Liver (tissue), 8 donors: ENCODE measurements at regions not wholly inside any gene's neighbourhood (a gene's known extent, or its start where the extent isn't known, plus 50 kb on each side); places are given as distances from the start of the nearest gene placed in this dataset.
"Not testable (repeated sequence)": the region's sequence is repeated elsewhere in the genome, so short reads cannot be mapped to it uniquely, and the experiment has no call there.

Source experiments
- DNase-seq: peaks from one replicate; pipeline ENCODE4 v3.0.0-alpha.2; 2017; ENCODE audit warnings: low spot score
- H3K27ac ChIP-seq, 2 donors: one replicate each; pipeline ENCODE4 v1.7.0; 2013; ENCODE audit warnings: inconsistent platforms in 2 of 2, low read length in 2 of 2, control low read depth in 1 of 2, low read depth in 1 of 2, mild to moderate bottlenecking in 1 of 2
- H3K27me3 ChIP-seq, 4 donors: one replicate each; pipeline versions ENCODE4 v1.6.1 to v1.7.0; 2013; ENCODE audit warnings: low read length in 3 of 4, inconsistent platforms in 1 of 4, mild to moderate bottlenecking in 1 of 4, moderate library complexity in 1 of 4; ENCODE audit not compliant: control insufficient read depth in 4 of 4, insufficient read depth in 4 of 4
- H3K36me3 ChIP-seq, 4 donors: one replicate each; pipeline versions ENCODE4 v1.6.1 to v1.7.0; 2013; ENCODE audit warnings: low read length in 3 of 4, mild to moderate bottlenecking in 3 of 4, low read depth in 1 of 4, moderate library complexity in 1 of 4; ENCODE audit not compliant: control insufficient read depth in 4 of 4, insufficient read depth in 3 of 4
- H3K4me1 ChIP-seq, 4 donors: one replicate each; pipeline versions ENCODE4 v1.6.1 to v1.7.0; 2013; ENCODE audit warnings: low read length in 3 of 4, mild to moderate bottlenecking in 3 of 4, moderate library complexity in 1 of 4; ENCODE audit not compliant: control insufficient read depth in 4 of 4, insufficient read depth in 4 of 4
- H3K4me3 ChIP-seq, 3 donors: one replicate each; pipeline versions ENCODE4 v1.6.1 to v1.7.0; 2013; ENCODE audit warnings: low read length in 3 of 3, control low read depth in 1 of 3, low read depth in 1 of 3, mild to moderate bottlenecking in 1 of 3
- H3K9ac ChIP-seq, 2 donors: one replicate each; pipeline ENCODE4 v1.7.0; 2013; ENCODE audit warnings: low read length in 2 of 2, mild to moderate bottlenecking in 2 of 2, moderate library complexity in 2 of 2, control low read depth in 1 of 2, low read depth in 1 of 2
- H3K9me3 ChIP-seq, 4 donors: one replicate each; pipeline versions ENCODE4 v1.6.1 to v1.7.0; 2013; ENCODE audit warnings: low read length in 3 of 4; ENCODE audit not compliant: control insufficient read depth in 4 of 4
- EGR1 ChIP-seq, 2 donors: IDR thresholded peaks; 2 replicates each; pipeline ENCODE4 v1.6.1; 2016 to 2018; ENCODE audit warnings: antibody characterized with exemption in 2 of 2, low read depth in 2 of 2
- FOXA1 ChIP-seq: IDR thresholded peaks from 2 replicates; pipeline ENCODE4 v1.6.1; 2016; ENCODE audit warnings: antibody characterized with exemption
- FOXA2 ChIP-seq: IDR thresholded peaks from 2 replicates; pipeline ENCODE4 v1.6.1; 2016; ENCODE audit warnings: antibody characterized with exemption
- GABPA ChIP-seq, 2 donors: IDR thresholded peaks in 1 of 2; conservative IDR thresholded peaks in 1 of 2; 2 replicates each; pipeline ENCODE4 v1.6.1; 2016; ENCODE audit warnings: antibody characterized with exemption in 2 of 2, mild to moderate bottlenecking in 1 of 2, moderate library complexity in 1 of 2
- HNF4A ChIP-seq, 2 donors: conservative IDR thresholded peaks; 2 replicates each; pipeline ENCODE4 v1.6.1; 2016; ENCODE audit warnings: antibody characterized with exemption in 2 of 2, mild to moderate bottlenecking in 2 of 2
- HNF4G ChIP-seq: IDR thresholded peaks from 2 replicates; pipeline ENCODE4 v1.6.1; 2016; ENCODE audit warnings: antibody characterized with exemption
- JUND ChIP-seq, 2 donors: IDR thresholded peaks; 2 replicates each; pipeline ENCODE4 v1.6.1; 2016; ENCODE audit warnings: antibody characterized with exemption in 2 of 2
- NR2F2 ChIP-seq: IDR thresholded peaks from 2 replicates; pipeline ENCODE4 v1.6.1; 2016; ENCODE audit warnings: antibody characterized with exemption
- RAD21 ChIP-seq, 2 donors: IDR thresholded peaks; 2 replicates each; pipeline ENCODE4 v1.6.1; 2016; ENCODE audit warnings: antibody characterized with exemption in 2 of 2, mild to moderate bottlenecking in 2 of 2
- RXRA ChIP-seq, 2 donors: IDR thresholded peaks; 2 replicates each; pipeline ENCODE4 v1.6.1; 2017 to 2018; ENCODE audit warnings: antibody characterized with exemption in 2 of 2, mild to moderate bottlenecking in 1 of 2
- SP1 ChIP-seq: IDR thresholded peaks from 2 replicates; pipeline ENCODE4 v1.6.1; 2018; ENCODE audit warnings: antibody characterized with exemption, mild to moderate bottlenecking
- TAF1 ChIP-seq: conservative IDR thresholded peaks from 2 replicates; pipeline ENCODE4 v1.6.1; 2016; ENCODE audit warnings: antibody characterized with exemption, mild to moderate bottlenecking
- YY1 ChIP-seq: IDR thresholded peaks from 2 replicates; pipeline ENCODE4 v1.6.1; 2016; ENCODE audit warnings: antibody characterized with exemption, mild to moderate bottlenecking
- WGBS: extraction: QIAGEN DNeasy Blood & Tissue Kit; methylation state at CpG from one replicate; pipeline ENCODE4 v1.1.7; 2013; 5-methylcytosine and 5-hydroxymethylcytosine counted together
- TF ChIP-seq, protein P1 (sequence below): IDR thresholded peaks from 2 replicates; pipeline ENCODE4 v1.6.1; 2016; ENCODE audit warnings: antibody characterized with exemption, mild to moderate bottlenecking
- TF ChIP-seq, protein P2 (sequence below): IDR thresholded peaks from 2 replicates; pipeline ENCODE4 v1.6.1; 2016; ENCODE audit warnings: antibody characterized with exemption
- TF ChIP-seq, protein P3 (sequence below): fragments of 150-350 bp; IDR thresholded peaks from 2 replicates; pipeline ENCODE4 v1.5.1; 2017; ENCODE audit warnings: improper control_type of control experiment, low read depth, low read length; ENCODE audit not compliant: missing input control
- donor health status: healthy.
- donor health status: healthy.
- donor health status: healthy.
- donor health status: healthy.
- donor health status: healthy.

DNA sequence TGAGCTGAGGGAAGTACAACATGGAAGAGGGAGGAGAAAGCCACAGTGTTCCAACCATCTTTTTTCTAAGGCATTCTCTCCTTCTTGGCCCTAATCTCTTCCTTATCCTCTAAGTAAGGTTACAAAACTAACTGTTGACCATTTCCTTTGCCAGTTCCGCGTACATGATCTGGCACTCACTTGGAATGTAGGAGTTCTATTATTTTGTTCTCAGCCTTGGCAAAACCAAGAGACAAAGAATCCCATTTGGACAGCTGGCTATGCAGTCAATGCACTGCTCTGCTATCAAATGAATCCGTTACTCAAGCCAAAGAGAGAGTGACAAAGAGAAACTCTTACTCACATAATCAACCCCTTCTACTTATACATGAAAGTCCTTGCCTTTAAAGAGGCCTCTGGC, 410.3 kb downstream of the DTWD2 start:
- no peak overlapping the region for H3K4me3 ChIP-seq
- 80% methylated on average over 3 of the region's 3 CpGs for WGBS
- no peak overlapping the region for H3K9ac ChIP-seq
- H3K9me3 ChIP-seq, result no peaks in the 10 kb centered on the region
- H3K36me3 ChIP-seq, result no peaks in the 10 kb centered on the region
- no peak overlapping the region for H3K27ac ChIP-seq
- DNase-seq, result no peak
- peaks cover 0 to 4% (median 0%) of the 10 kb centered on the region in 4 donors for H3K27me3 ChIP-seq
- no peak for TF ChIP-seq FOXA2
- TF ChIP-seq, protein P1, sequence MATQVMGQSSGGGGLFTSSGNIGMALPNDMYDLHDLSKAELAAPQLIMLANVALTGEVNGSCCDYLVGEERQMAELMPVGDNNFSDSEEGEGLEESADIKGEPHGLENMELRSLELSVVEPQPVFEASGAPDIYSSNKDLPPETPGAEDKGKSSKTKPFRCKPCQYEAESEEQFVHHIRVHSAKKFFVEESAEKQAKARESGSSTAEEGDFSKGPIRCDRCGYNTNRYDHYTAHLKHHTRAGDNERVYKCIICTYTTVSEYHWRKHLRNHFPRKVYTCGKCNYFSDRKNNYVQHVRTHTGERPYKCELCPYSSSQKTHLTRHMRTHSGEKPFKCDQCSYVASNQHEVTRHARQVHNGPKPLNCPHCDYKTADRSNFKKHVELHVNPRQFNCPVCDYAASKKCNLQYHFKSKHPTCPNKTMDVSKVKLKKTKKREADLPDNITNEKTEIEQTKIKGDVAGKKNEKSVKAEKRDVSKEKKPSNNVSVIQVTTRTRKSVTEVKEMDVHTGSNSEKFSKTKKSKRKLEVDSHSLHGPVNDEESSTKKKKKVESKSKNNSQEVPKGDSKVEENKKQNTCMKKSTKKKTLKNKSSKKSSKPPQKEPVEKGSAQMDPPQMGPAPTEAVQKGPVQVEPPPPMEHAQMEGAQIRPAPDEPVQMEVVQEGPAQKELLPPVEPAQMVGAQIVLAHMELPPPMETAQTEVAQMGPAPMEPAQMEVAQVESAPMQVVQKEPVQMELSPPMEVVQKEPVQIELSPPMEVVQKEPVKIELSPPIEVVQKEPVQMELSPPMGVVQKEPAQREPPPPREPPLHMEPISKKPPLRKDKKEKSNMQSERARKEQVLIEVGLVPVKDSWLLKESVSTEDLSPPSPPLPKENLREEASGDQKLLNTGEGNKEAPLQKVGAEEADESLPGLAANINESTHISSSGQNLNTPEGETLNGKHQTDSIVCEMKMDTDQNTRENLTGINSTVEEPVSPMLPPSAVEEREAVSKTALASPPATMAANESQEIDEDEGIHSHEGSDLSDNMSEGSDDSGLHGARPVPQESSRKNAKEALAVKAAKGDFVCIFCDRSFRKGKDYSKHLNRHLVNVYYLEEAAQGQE, result no peak
- no peak for TF ChIP-seq FOXA1
- TF ChIP-seq NR2F2, result no peak
- TF ChIP-seq RAD21 (IDR thresholded peaks at IDR 0.05), result no peak
- TF ChIP-seq HNF4A (conservative IDR thresholded peaks at IDR 0.05), result no peak
- TF ChIP-seq, protein P2, sequence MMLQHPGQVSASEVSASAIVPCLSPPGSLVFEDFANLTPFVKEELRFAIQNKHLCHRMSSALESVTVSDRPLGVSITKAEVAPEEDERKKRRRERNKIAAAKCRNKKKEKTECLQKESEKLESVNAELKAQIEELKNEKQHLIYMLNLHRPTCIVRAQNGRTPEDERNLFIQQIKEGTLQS, result no peak
- no peak for TF ChIP-seq GABPA (IDR thresholded peaks at IDR 0.05 in 1 of 2, conservative IDR thresholded peaks at IDR 0.05 in 1 of 2)
- TF ChIP-seq YY1, result no peak
- TF ChIP-seq HNF4G, result no peak
- no peaks in the 10 kb centered on the region for H3K4me1 ChIP-seq

DNA sequence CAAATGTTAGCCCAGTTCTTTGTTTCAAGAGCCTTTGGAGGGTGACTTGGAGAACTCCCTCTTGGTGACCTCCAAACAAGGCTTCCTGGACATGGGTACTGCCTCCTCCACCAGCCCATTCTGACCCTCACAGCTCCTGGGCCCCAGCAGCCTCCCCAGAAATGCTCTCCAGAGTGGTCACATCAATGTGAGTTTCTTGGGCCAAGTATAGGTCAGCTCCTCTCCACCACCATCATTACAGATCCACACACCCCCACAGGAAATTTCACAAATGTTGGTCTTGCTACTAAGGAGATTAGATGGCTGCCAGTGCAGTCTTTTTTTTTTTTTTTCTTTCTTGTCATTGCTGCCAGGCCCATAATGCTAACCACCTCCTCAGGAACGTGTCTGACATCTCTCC, 410.7 kb downstream of the DTWD2 start:
- TF ChIP-seq RAD21 (IDR thresholded peaks at IDR 0.05) (no peak), SP1 (no peak), TAF1 (no peak), FOXA2 (no peak), HNF4A (conservative IDR thresholded peaks at IDR 0.05) (no peak), EGR1 (IDR thresholded peaks at IDR 0.05; ENCODE audit: low read depth in 2 of 2) (no peak), RXRA (IDR thresholded peaks at IDR 0.05) (no peak), JUND (IDR thresholded peaks at IDR 0.05) (no peak), GABPA (IDR thresholded peaks at IDR 0.05 in 1 of 2, conservative IDR thresholded peaks at IDR 0.05 in 1 of 2) (no peak), YY1 (no peak), FOXA1 (no peak)
- TF ChIP-seq, protein P3, sequence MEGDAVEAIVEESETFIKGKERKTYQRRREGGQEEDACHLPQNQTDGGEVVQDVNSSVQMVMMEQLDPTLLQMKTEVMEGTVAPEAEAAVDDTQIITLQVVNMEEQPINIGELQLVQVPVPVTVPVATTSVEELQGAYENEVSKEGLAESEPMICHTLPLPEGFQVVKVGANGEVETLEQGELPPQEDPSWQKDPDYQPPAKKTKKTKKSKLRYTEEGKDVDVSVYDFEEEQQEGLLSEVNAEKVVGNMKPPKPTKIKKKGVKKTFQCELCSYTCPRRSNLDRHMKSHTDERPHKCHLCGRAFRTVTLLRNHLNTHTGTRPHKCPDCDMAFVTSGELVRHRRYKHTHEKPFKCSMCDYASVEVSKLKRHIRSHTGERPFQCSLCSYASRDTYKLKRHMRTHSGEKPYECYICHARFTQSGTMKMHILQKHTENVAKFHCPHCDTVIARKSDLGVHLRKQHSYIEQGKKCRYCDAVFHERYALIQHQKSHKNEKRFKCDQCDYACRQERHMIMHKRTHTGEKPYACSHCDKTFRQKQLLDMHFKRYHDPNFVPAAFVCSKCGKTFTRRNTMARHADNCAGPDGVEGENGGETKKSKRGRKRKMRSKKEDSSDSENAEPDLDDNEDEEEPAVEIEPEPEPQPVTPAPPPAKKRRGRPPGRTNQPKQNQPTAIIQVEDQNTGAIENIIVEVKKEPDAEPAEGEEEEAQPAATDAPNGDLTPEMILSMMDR, result no peak
- WGBS, result 83% methylated on average over 1 of the region's 1 CpG
- no peaks in the 10 kb centered on the region for H3K36me3 ChIP-seq
- no peak overlapping the region for H3K4me3 ChIP-seq
- no peaks in the 10 kb centered on the region for H3K4me1 ChIP-seq
- no peaks in the 10 kb centered on the region for H3K9me3 ChIP-seq
- DNase-seq, result no peak
- H3K27ac ChIP-seq, result no peak overlapping the region
- H3K27me3 ChIP-seq, result peaks cover 0 to 4% (median 0%) of the 10 kb centered on the region in 4 donors
- H3K9ac ChIP-seq, result no peak overlapping the region

DNA sequence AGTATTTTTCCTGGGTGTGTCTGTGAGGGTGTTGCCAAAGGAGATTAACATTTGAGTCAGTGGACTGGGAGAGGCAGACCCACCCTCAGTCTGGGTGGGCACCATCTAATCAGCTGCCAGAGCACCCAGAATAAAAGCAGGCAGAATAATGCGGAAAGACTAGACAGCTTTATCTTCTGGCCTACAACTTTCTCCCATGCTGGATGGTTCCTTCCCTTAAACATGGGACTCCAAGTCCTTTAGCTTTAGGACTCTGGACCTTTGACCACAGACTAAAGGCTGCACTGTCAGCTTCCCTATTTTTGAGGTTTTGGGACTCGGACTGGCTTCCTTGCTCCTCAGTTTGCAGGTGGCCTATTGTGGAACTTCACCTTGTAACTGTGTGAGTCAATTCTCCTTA, 418.1 kb downstream of the DTWD2 start:
- not testable (repeated sequence) for H3K9ac ChIP-seq, H3K36me3 ChIP-seq, DNase-seq, H3K27me3 ChIP-seq, H3K9me3 ChIP-seq, H3K4me3 ChIP-seq, H3K4me1 ChIP-seq, H3K27ac ChIP-seq
- 88% methylated on average over 2 of the region's 2 CpGs for WGBS

DNA sequence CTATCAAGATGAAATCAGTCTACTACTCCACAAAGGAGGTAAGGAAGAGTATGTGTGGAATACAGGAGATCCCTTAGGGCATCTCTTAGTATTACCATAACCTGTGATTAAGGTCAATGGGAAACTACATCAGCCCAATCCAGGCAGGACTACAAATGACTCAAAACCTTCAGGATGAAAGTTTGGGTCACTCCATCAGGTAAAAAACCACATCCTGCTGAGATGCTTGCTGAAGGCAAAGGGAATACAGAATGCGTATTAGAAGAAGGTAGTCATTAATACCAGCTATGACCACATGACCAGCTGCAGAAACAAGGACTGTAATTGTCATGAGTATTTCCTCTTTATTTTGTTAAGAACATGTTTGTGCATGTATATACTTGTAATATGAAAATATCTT, 418.8 kb downstream of the DTWD2 start:
- H3K27me3 ChIP-seq, H3K4me1 ChIP-seq, DNase-seq, H3K9me3 ChIP-seq, H3K36me3 ChIP-seq, H3K9ac ChIP-seq, H3K4me3 ChIP-seq, H3K27ac ChIP-seq: not testable (repeated sequence)
- 100% methylated on average over 1 of the region's 1 CpG for WGBS
